Adrenal gland (tissue), 9 donors: ENCODE measurements at regions not wholly inside any gene's neighbourhood (a gene's known extent, or its start where the extent isn't known, plus 50 kb on each side); places are given as distances from the start of the nearest gene placed in this dataset.

Source experiments
- DNase-seq, 7 donors: peaks; one replicate each; pipeline ENCODE4 v3.0.0-alpha.2; 2019 to 2020
- H3K27ac ChIP-seq, 5 donors: fragments of 200-600 bp; sonication (generic) in 4 of 5; 1 replicate in 3 of 5; 2 replicates in 2 of 5; pipeline versions ENCODE4 v1.5.1 to v1.8.0; 2016 to 2020; ENCODE audit warnings: mild to moderate bottlenecking in 1 of 5
- H3K27me3 ChIP-seq: fragments of 200-600 bp; 2 replicates; pipeline ENCODE4 v1.8.0; 2021
- H3K36me3 ChIP-seq, 2 donors: fragments of 200-600 bp; replicated peaks in 1 of 2; 1 replicate in 1 of 2; 2 replicates in 1 of 2; pipeline versions ENCODE4 v1.5.1 to v1.8.0; 2018 to 2022
- H3K4me1 ChIP-seq, 2 donors: fragments of 200-600 bp; replicated peaks in 1 of 2; 1 replicate in 1 of 2; 2 replicates in 1 of 2; pipeline versions ENCODE4 v1.5.1 to v1.8.0; 2018 to 2021
- H3K4me3 ChIP-seq, 4 donors: fragments of 200-600 bp; sonication (generic) in 3 of 4; one replicate each; pipeline ENCODE4 v1.5.1; 2016 to 2018
- H3K9me3 ChIP-seq, 3 donors: fragments of 200-600 bp; sonication (generic) in 1 of 3; replicated peaks in 1 of 3; 1 replicate in 2 of 3; 2 replicates in 1 of 3; pipeline versions ENCODE4 v1.5.1 to v1.8.0; 2016 to 2021
- POLR2A ChIP-seq, 2 donors: fragments of 450-650 bp; IDR thresholded peaks; one replicate each; pipeline ENCODE4 v1.6.1; 2017; ENCODE audit warnings: antibody characterized with exemption in 2 of 2, mild to moderate bottlenecking in 2 of 2, moderate library complexity in 1 of 2
- WGBS, 4 donors: extraction: QIAGEN DNeasy Blood & Tissue Kit in 2 of 4; methylation state at CpG; one replicate each; pipeline versions ENCODE4 v1.1.5 to v1.1.7; 2013 to 2017; 5-methylcytosine and 5-hydroxymethylcytosine counted together
- intact Hi-C, 2 donors: fragments of 100-400 bp; cut with DNase I; formaldehyde crosslinking; loops; one replicate each; pipeline versions ENCODE4 v1.14.1 to v1.15.0; 2022 to 2023
- TF ChIP-seq, protein P1 (sequence below), 6 experiments: fragments of 450-650 bp in 4 of 6; fragments of 200-600 bp in 2 of 6; sonication (generic) in 1 of 6; IDR thresholded peaks; 1 replicate in 5 of 6; 2 replicates in 1 of 6; pipeline versions ENCODE4 v1.5.1 to v1.8.0; 2016 to 2021; ENCODE audit warnings: antibody characterized with exemption in 6 of 6, mild to moderate bottlenecking in 2 of 6, moderate library complexity in 1 of 6
- donor health status: healthy with polysubstance abuse.
- donor health status: Bipolar disorder and iron deficiency.
- donor health status: DM: yes; HTN: yes; CAD: no.
- donor health status: DM: no; HTN: no; CAD: no.
- donor health status: DM: no; HTN: no; CAD: no.

DNA sequence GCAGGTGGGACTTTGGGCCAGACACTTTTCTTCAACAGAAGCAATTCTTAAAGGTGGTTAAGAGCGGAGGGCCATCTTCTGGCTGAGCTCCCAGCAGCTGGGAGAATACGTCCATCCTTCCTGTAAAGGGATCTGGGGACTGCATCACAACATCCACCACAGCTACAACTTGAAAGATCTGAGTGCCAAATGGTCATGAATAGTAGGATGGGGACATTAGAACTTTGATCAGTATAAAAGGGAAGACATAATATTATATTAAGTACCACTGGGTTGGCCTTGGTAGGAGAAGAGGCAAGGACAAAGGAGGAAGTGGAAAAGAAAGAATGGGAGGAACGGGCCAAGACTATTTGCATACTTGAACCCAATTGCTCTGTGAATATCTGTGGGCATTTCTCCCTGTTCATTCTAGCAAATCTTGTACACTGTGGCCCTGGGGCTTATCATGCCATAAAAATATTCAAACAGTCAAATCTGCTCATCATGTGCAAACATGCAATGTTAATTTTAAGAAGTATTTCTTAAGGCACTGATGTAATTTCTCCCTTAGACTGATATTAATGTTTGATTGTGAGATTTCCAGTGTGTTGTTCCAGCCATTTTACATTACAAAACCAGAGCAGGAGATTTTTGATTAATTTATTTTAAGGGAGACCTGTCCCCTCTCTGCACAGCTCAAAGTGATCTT is 65.5 kb upstream of the CREB5 start:
- no peak overlapping the region for H3K27ac ChIP-seq
- H3K9me3 ChIP-seq = no peaks in the 10 kb centered on the region
- no peak overlapping the region for H3K4me3 ChIP-seq
- no peaks in the 10 kb centered on the region for H3K27me3 ChIP-seq
- TF ChIP-seq POLR2A (IDR thresholded peaks at IDR 0.05) = no peak
- TF ChIP-seq, protein P1, sequence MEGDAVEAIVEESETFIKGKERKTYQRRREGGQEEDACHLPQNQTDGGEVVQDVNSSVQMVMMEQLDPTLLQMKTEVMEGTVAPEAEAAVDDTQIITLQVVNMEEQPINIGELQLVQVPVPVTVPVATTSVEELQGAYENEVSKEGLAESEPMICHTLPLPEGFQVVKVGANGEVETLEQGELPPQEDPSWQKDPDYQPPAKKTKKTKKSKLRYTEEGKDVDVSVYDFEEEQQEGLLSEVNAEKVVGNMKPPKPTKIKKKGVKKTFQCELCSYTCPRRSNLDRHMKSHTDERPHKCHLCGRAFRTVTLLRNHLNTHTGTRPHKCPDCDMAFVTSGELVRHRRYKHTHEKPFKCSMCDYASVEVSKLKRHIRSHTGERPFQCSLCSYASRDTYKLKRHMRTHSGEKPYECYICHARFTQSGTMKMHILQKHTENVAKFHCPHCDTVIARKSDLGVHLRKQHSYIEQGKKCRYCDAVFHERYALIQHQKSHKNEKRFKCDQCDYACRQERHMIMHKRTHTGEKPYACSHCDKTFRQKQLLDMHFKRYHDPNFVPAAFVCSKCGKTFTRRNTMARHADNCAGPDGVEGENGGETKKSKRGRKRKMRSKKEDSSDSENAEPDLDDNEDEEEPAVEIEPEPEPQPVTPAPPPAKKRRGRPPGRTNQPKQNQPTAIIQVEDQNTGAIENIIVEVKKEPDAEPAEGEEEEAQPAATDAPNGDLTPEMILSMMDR (IDR thresholded peaks at IDR 0.05) = no peak
- H3K36me3 ChIP-seq = no peaks in the 10 kb centered on the region
- no peak for DNase-seq
- WGBS, 4 donors = 74 to 89% (median 79%) methylated on average over 3 of the region's 3 CpGs
- H3K4me1 ChIP-seq = no peaks in the 10 kb centered on the region
- intact Hi-C loops = no loop called here

DNA sequence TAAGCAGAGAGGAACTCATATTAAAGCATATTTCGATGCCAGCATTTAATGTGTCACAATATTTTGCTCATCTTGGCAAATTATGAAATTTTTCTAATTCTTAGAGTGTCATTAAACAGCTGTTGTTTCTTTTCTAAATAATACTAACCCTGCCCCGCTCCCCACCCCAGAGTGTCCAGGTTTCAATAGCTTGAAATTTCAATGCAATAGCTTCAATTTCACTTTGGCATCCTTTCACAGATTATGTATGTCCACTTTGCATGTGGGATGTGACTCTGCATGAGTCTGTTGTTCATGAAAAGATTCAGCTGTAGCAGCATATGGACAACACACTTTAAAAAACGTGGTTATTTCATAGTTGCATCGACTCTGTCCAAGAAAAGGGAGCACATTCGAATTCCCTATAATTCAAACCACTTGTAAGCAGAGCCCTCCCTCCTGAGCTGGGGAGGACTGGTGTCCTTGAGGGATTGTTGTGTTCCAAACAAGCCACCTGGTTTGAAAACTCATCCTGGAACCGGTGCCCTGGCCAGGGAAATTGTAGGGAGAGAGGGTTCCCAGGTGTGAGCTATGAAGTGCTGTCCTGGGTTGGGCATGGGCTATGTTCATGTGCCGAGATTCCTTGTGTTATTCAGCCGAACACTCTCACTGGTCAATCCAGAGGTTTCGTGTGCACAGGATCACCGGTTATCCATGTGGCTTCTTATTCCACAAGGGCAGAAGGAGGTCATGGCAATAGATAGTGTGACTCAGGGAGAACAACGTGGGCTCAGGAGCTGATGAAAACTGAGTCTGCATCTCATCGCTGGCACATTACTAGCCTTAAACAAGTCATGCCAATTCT is 64.6 kb upstream of the CREB5 start:
- Histone ChIP-seq H3K4me1 (no peaks in the 10 kb centered on the region), H3K4me3 (no peak overlapping the region), H3K27ac (no peak overlapping the region), H3K36me3 (no peaks in the 10 kb centered on the region), H3K27me3 (peaks cover 2% of the 10 kb centered on the region), H3K9me3 (no peaks in the 10 kb centered on the region)
- intact Hi-C loops = no loop called here
- DNase-seq = no peak
- no peak for TF ChIP-seq POLR2A (IDR thresholded peaks at IDR 0.05)
- TF ChIP-seq, protein P1 (IDR thresholded peaks at IDR 0.05) = no peak
- 63 to 64% (median 64%) methylated on average over 7 to 12 of the region's 12 CpGs for WGBS, 4 donors

DNA sequence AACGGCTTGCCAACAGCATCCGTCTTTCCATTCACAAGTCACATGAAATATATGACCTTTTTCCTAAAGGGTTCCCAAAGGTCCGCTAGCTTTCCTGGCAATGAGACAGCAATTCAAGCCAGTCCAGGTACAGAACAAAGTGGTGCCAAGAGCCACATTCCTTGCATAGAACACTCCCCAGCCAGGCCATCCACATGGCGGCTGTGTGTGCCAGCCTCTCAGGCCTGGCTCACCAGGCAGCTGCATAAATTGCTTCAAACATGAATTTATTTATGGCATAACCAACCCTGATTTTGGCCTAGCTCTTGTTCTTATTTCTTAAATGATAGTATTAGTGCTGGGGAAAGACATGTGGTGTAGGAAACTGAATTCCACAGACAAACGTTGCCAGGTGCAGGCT is 63.7 kb upstream of the CREB5 start:
- H3K27ac ChIP-seq = no peak overlapping the region
- intact Hi-C loops = no loop called here

GRCh38 chr7:28349637-28350036 is 62.7 kb upstream of the CREB5 start:
- Histone ChIP-seq H3K9me3 (no peaks in the 10 kb centered on the region), H3K27me3 (peaks cover 2% of the 10 kb centered on the region), H3K27ac (no peak overlapping the region), H3K4me3 (no peak overlapping the region), H3K36me3 (no peaks in the 10 kb centered on the region), H3K4me1 (no peaks in the 10 kb centered on the region)
- intact Hi-C loops = no loop called here
- WGBS, 4 donors = 59 to 100% (median 95%) methylated on average over 1 of the region's 1 CpG
- TF ChIP-seq POLR2A (IDR thresholded peaks at IDR 0.05) = no peak
- TF ChIP-seq, protein P1 (IDR thresholded peaks at IDR 0.05) = no peak
- no peak for DNase-seq

More for the DNA sequence above, 63.7 kb upstream of the CREB5 start:
- no peaks in the 10 kb centered on the region for H3K9me3 ChIP-seq
- 78 to 93% (median 84%) methylated on average over 5 of the region's 5 CpGs for WGBS, 4 donors
- DNase-seq = no peak
- TF ChIP-seq, protein P1 (IDR thresholded peaks at IDR 0.05) = no peak
- no peak for TF ChIP-seq POLR2A (IDR thresholded peaks at IDR 0.05)
- peaks cover 2% of the 10 kb centered on the region for H3K27me3 ChIP-seq
- no peaks in the 10 kb centered on the region for H3K4me1 ChIP-seq
- no peak overlapping the region for H3K4me3 ChIP-seq
- no peaks in the 10 kb centered on the region for H3K36me3 ChIP-seq
